HepG2 (cell line): ENCODE measurements at regions not wholly inside any gene's neighbourhood (a gene's known extent, or its start where the extent isn't known, plus 50 kb on each side); places are given as distances from the start of the nearest gene placed in this dataset.

Experiments
- HCFC1 ChIP-seq: fragments of 150-350 bp; IDR thresholded peaks from 2 replicates; pipeline ENCODE4 v1.6.1; 2014; ENCODE audit warnings: low read depth, low read length
- PHF21A ChIP-seq: sonication (generic); formaldehyde crosslinking; IDR thresholded peaks from 2 replicates; pipeline ENCODE4 v1.5.0; 2020; ENCODE audit warnings: mild to moderate bottlenecking, missing genetic modification reagents

GRCh38 chr5:96228408-96228807, 204.6 kb downstream of the PCSK1 start:
- TF ChIP-seq PHF21A (CRISPR knock-in tag): no peak
- no peak for TF ChIP-seq HCFC1
